Fibroblast of the aortic adventitia (primary cell): ENCODE measurements at regions not wholly inside any gene's neighbourhood (a gene's known extent, or its start where the extent isn't known, plus 50 kb on each side); places are given as distances from the start of the nearest gene placed in this dataset.

Experiments
- DNase-seq: peaks from one replicate; pipeline ENCODE4 v3.0.0-alpha.2; 2010; ENCODE audit warnings: low read depth
- H3K4me3 ChIP-seq: 2 replicates; pipeline ENCODE4 v1.5.1; 2011; ENCODE audit warnings: low read depth, mild to moderate bottlenecking, control low read depth, low read length, moderate library complexity
- CTCF ChIP-seq: IDR thresholded peaks from 2 replicates; pipeline ENCODE4 v1.5.1; 2011; ENCODE audit warnings: mild to moderate bottlenecking, low read length, control low read depth, inconsistent platforms; ENCODE audit not compliant: insufficient read depth

DNA sequence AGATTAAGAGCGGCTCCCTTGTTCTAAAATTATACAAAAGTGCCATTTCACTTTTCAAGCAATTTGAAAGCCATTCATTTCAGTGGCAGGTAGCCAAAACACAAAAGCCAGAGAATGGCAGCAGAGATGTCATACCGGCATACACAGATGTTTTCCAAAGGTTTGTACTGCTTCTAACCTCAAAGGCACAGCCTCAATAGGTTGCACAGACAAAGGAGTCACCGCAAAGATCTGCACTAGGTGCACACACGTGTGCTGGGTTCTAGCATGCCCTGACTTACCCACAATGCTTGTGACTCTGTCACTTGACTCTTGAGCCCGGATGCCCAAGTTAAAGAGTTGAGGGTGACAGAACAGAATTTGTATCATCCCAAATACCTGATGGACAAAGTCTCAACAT, 448.9 kb upstream of the ADGRL2 start:
- no peak for TF ChIP-seq CTCF
- DNase-seq, result no peak

DNA sequence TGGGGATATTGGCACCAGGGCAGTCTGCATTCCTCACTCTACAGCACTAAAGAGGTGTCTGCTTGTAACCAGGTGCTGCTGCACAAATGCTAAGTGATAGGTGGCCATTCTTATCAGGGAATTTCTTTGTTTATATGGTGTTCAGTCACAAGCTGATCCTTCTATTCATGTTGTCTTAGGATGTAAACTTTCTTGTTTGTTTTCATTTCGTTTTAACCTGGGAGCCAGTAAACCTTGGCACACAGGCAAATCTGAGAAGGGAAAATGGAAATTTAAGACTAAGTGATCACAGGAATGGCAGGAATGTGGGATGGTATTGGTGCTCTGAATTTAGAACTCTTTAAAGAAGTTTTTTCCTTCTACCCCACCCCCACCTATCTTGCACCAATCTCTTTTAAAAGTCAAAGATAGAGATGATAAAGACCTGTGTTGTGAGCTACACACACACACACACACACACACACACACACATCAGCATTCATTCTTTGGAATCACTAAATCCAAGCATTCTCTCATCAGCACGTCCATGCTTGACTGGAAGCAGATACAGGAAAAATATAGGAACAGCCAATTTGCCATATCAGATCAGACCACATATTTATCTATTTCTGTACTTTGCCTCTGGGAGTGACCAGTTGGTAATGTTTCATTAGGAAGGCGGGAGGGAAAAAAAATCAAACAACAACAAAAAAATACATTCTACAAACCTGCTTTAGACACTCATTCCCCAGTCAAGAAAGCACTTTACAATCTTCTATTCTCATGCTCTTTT, 451.4 kb upstream of the ADGRL2 start:
- H3K4me3 ChIP-seq, result no peak overlapping the region
- DNase-seq, result no peak
- no peak for TF ChIP-seq CTCF

More for the DNA sequence above, 448.9 kb upstream of the ADGRL2 start:
- H3K4me3 ChIP-seq, result no peak overlapping the region

GRCh38 chr1:81345110-81345509, 455.6 kb upstream of the ADGRL2 start:
- DNase-seq, result no peak
- no peak for TF ChIP-seq CTCF
- H3K4me3 ChIP-seq, result no peak overlapping the region

DNA sequence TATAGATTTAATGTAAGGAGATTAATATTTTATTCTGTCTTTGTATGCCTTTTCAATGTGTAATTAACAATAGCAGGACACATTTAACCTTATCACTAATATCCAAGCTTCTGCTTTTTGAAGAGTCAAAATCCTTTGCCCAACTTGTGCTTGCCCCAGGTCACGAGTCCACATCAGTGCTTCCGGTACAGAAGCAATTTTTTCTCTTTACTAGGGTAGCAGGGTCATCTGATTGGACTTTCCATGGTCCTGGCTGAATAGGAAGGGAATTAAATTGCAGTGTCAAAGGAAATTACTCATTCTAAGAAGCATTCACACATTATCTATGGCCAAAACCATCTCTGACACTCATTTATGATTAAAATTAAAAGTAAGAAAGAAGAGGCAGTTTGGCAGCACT, 460.5 kb upstream of the ADGRL2 start:
- TF ChIP-seq CTCF, result no peak
- no peak for DNase-seq
- H3K4me3 ChIP-seq, result no peak overlapping the region

DNA sequence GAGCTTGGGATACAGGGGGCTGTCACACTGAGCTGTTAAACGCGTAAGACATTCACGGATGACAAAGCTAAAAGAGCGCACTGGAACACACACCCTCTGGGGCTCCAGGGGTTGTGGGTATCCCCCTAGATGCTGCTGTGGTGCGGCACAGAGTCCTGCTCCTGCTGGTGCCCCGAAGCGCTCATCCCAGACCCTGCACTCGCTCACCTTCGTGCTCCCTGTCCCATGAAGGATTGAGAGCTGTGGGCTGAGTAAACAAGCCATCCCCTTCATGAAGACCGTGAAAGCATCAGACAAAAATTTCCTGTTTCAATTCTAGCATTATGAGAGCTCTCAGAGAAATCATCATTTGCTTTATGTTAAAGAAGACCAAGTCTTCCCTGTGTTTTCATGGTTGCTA, 463.5 kb upstream of the ADGRL2 start:
- no peak overlapping the region for H3K4me3 ChIP-seq
- no peak for DNase-seq
- no peak for TF ChIP-seq CTCF

- no peak for DNase-seq
- no peak overlapping the region for H3K4me3 ChIP-seq
- no peak for TF ChIP-seq CTCF
These were observed 464.9 kb upstream of the ADGRL2 start for GRCh38 chr1:81335876-81336275.

DNA sequence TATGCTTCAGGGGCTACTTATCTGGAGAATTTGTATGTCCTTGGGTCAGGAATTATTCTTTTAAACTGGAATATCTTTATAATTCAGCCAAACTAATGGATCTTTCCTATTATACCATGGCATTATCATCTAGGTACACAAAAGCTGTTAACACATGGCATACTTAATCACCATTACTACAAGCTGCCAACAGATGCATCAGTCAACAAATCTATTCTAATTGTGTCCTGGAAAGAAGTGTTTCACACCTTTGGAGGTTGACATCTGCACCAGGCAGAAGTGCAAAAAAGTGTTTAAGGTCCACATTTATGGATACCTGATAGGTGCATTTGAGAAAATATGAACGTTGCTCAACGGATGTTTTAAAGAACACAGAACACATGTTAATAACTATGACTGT, 470.2 kb upstream of the ADGRL2 start:
- no peak for TF ChIP-seq CTCF
- H3K4me3 ChIP-seq, result no peak overlapping the region
- DNase-seq, result no peak
